HCT116 (cell line): ENCODE measurements at regions not wholly inside any gene's neighbourhood (a gene's known extent, or its start where the extent isn't known, plus 50 kb on each side); places are given as distances from the start of the nearest gene placed in this dataset.
A peak's percentile ranks its signal among the peaks of the same experiment; 100 is the strongest.

ENCODE experiments used
- ATAC-seq: fragments of 200-7000 bp; cut with Tn5 transposase; 2 replicates; pipeline ENCODE4 v1.9.1; 2020; ENCODE audit warnings: mild to moderate bottlenecking, moderate library complexity
- BruUV-seq: library from RNA; stranded (reverse); fragments of 400-500 nt; replicated peaks from 2 replicates; lab custom pipeline; 2021; lab: Mats Ljungman, UMichigan
- CTCF ChIA-PET: fragments of 300-600 bp; sonication (Branson Sonifier 250); formaldehyde crosslinking; loops from one replicate; lab custom pipeline; 2021; ENCODE audit warnings: antibody characterized with exemption; lab: Charles Lee
- POLR2A ChIA-PET: fragments of 300-600, 350-600 bp; sonication (Branson Sonifier 250); formaldehyde crosslinking; loops from one replicate; lab custom pipeline; 2021; ENCODE audit warnings: antibody characterized with exemption; lab: Charles Lee
- RAD21 ChIA-PET, 2 experiments: fragments of 300-600 bp; sonication (Branson Sonifier 250); formaldehyde crosslinking; loops; one replicate each; lab custom pipeline; 2023; ENCODE audit warnings: low total read pairs in 2 of 2; ENCODE audit not compliant: uncharacterized antibody in 2 of 2, unreplicated experiment in 2 of 2, low non-redundant PET in 1 of 2; lab: Charles Lee
- DNase-seq: peaks from one replicate; pipeline ENCODE4 v3.0.0-alpha.2; 2010; ENCODE audit warnings: low read depth, low spot score
- H2AFZ ChIP-seq: fragments of 200-600 bp; shearing (Covaris generic), sonication (generic); 2 replicates; pipeline ENCODE4 v1.6.1; 2017; ENCODE audit warnings: low read depth, mixed run types, mixed read lengths, antibody characterized with exemption, low read length; ENCODE audit not compliant: poor library complexity, severe bottlenecking
- H3K27ac ChIP-seq: 2 replicates; pipeline ENCODE4 v1.5.1; 2012; ENCODE audit warnings: low read depth, low read length
- H3K27me3 ChIP-seq: fragments of 200-600 bp; sonication (generic); 2 replicates; pipeline ENCODE4 v1.6.1; 2016; ENCODE audit warnings: mixed run types, low read length, mixed read lengths; ENCODE audit not compliant: insufficient read depth
- H3K36me3 ChIP-seq, 2 experiments: fragments of 200-500 bp in 1 of 2; fragments of 200-600 bp in 1 of 2; sonication (Bioruptor generic) in 1 of 2; sonication (generic) in 1 of 2; 2 replicates each; pipeline versions ENCODE4 v1.5.1 to v1.6.1; 2014 to 2016; ENCODE audit warnings: low read length in 2 of 2, inconsistent platforms in 1 of 2, mixed read lengths in 1 of 2, mixed run types in 1 of 2; ENCODE audit not compliant: insufficient read depth in 2 of 2, control insufficient read depth in 1 of 2
- H3K4me1 ChIP-seq, 2 experiments: fragments of 200-600 bp in 1 of 2; sonication (generic) in 1 of 2; 2 replicates each; pipeline versions ENCODE4 v1.5.1 to v1.6.1; 2012 to 2017; ENCODE audit warnings: low read length in 2 of 2, inconsistent platforms in 1 of 2, mild to moderate bottlenecking in 1 of 2, mixed read lengths in 1 of 2, mixed run types in 1 of 2, moderate library complexity in 1 of 2; ENCODE audit not compliant: insufficient read depth in 2 of 2, control insufficient read depth in 1 of 2
- H3K4me2 ChIP-seq: fragments of 200-600 bp; sonication (generic); 2 replicates; pipeline ENCODE4 v1.6.1; 2017; ENCODE audit warnings: mixed run types, low read length, mixed read lengths
- H3K4me3 ChIP-seq, 2 experiments: fragments of 200-600 bp in 1 of 2; sonication (generic) in 1 of 2; replicated peaks in 1 of 2; 2 replicates each; pipeline ENCODE4 v1.5.1; 2011 to 2016; ENCODE audit warnings: low read length in 2 of 2, control low read depth in 1 of 2, low read depth in 1 of 2, mild to moderate bottlenecking in 1 of 2, mixed read lengths in 1 of 2, mixed run types in 1 of 2
- H3K79me2 ChIP-seq: fragments of 200-600 bp; sonication (generic); 2 replicates; pipeline ENCODE4 v1.6.1; 2017; ENCODE audit warnings: mild to moderate bottlenecking, mixed run types, low read length, moderate library complexity, mixed read lengths; ENCODE audit not compliant: insufficient read depth
- H3K9ac ChIP-seq: fragments of 200-600 bp; sonication (generic); 2 replicates; pipeline ENCODE4 v1.6.1; 2016; ENCODE audit warnings: low read length, mixed read lengths
- H3K9me2 ChIP-seq: fragments of 200-600 bp; sonication (generic), shearing (Covaris generic); 2 replicates; pipeline ENCODE4 v1.6.1; 2017; ENCODE audit warnings: mixed run types, mild to moderate bottlenecking, moderate library complexity; ENCODE audit not compliant: insufficient read depth
- H3K9me3 ChIP-seq, 2 experiments: fragments of 200-500 bp in 1 of 2; fragments of 200-600 bp in 1 of 2; sonication (Bioruptor generic) in 1 of 2; sonication (generic) in 1 of 2; 2 replicates each; pipeline ENCODE4 v1.6.1; 2014 to 2017; ENCODE audit warnings: low read length in 2 of 2, mixed read lengths in 2 of 2, inconsistent platforms in 1 of 2, low read depth in 1 of 2, mild to moderate bottlenecking in 1 of 2, mixed run types in 1 of 2, moderate library complexity in 1 of 2; ENCODE audit not compliant: control insufficient read depth in 1 of 2, insufficient read depth in 1 of 2
- H4K20me1 ChIP-seq: fragments of 200-600 bp; sonication (generic), shearing (Covaris generic); 2 replicates; pipeline ENCODE4 v1.6.1; 2017; ENCODE audit warnings: mixed run types, mild to moderate bottlenecking, moderate library complexity; ENCODE audit not compliant: insufficient read depth
- CEBPB ChIP-seq: IDR thresholded peaks from 2 replicates; pipeline ENCODE4 v1.6.1; 2012; ENCODE audit warnings: low read depth
- EGR1 ChIP-seq: IDR thresholded peaks from 2 replicates; pipeline ENCODE4 v1.6.1; 2012; ENCODE audit warnings: low read depth
- ELF1 ChIP-seq: IDR thresholded peaks from 2 replicates; pipeline ENCODE4 v1.6.1; 2012; ENCODE audit warnings: low read depth, borderline replicate concordance
- EZH2 ChIP-seq: fragments of 200-600 bp; sonication (generic); IDR thresholded peaks from 2 replicates; pipeline ENCODE4 v1.6.1; 2017; ENCODE audit warnings: antibody characterized with exemption, mixed run types
- EZH2phosphoT487 ChIP-seq: fragments of 200-600 bp; IDR thresholded peaks from 2 replicates; pipeline ENCODE4 v1.6.1; 2018; ENCODE audit warnings: antibody characterized with exemption, borderline replicate concordance
- FOSL1 ChIP-seq: IDR thresholded peaks from 2 replicates; pipeline ENCODE4 v1.6.1; 2012; ENCODE audit warnings: low read depth
- JUND ChIP-seq: IDR thresholded peaks from 2 replicates; pipeline ENCODE4 v1.6.1; 2012
- POLR2A ChIP-seq: IDR thresholded peaks from 2 replicates; pipeline ENCODE4 v1.7.0; 2011; ENCODE audit warnings: borderline replicate concordance; ENCODE audit not compliant: insufficient read depth, insufficient read length; ENCODE audit errors: extremely low read depth
- RAD21 ChIP-seq: IDR thresholded peaks from 2 replicates; pipeline ENCODE4 v1.6.1; 2012; ENCODE audit warnings: low read depth, mild to moderate bottlenecking
- SRF ChIP-seq: IDR thresholded peaks from 2 replicates; pipeline ENCODE4 v1.6.1; 2012; ENCODE audit warnings: low read depth
- TCF7L2 ChIP-seq: IDR thresholded peaks from 2 replicates; pipeline ENCODE4 v1.7.0; 2011; ENCODE audit warnings: borderline replicate concordance, inconsistent platforms; ENCODE audit not compliant: insufficient read depth, insufficient read length; ENCODE audit errors: extremely low read depth
- ZFX ChIP-seq: fragments of 450-650 bp; IDR thresholded peaks from 2 replicates; pipeline ENCODE4 v1.6.1; 2017
- intact Hi-C: fragments of 100-400 bp; cut with micrococcal nuclease; formaldehyde crosslinking; loops from 2 replicates; pipeline ENCODE4 v1.10.0; 2022

GRCh38 chr5:71938895-71939294, 168.4 kb upstream of the MAP1B start:
- ChIA-PET POLR2A (interaction anchor here (1.5 kb wide), 1 partner anchor 16 kb away, joined by 4 read pairs; no protein-coding TSS in a partner anchor), CTCF (no interaction called here), RAD21 (no interaction called here)
- BruUV-seq = no TSS peak
- no peak overlapping the region for H3K4me3 ChIP-seq
- no peak overlapping the region for H2AFZ ChIP-seq
- H3K4me2 ChIP-seq = peak overlapping the region; percentile 21; the same call in 1 of the 2 replicates
- ATAC-seq = peak; percentile 73
- H3K9me3 ChIP-seq = no peaks in the 10 kb centered on the region
- no peaks in the 10 kb centered on the region for H3K79me2 ChIP-seq
- intact Hi-C loops = loop anchor here (10.0 kb wide), 1 partner anchor 326 kb away; no protein-coding TSS in a partner anchor
- no peak for DNase-seq
- H4K20me1 ChIP-seq = no peaks in the 10 kb centered on the region
- no peaks in the 10 kb centered on the region for H3K36me3 ChIP-seq
- TF ChIP-seq SRF = no peak
- TF ChIP-seq CEBPB = no peak
- TF ChIP-seq FOSL1 = no peak
- no peak for TF ChIP-seq EZH2phosphoT487
- no peak for TF ChIP-seq EGR1
- TF ChIP-seq TCF7L2 = no peak
- TF ChIP-seq EZH2 = no peak
- H3K27ac ChIP-seq = no peak overlapping the region
- H3K9me2 ChIP-seq = no peaks in the 10 kb centered on the region
- H3K9ac ChIP-seq = no peak overlapping the region
- H3K27me3 ChIP-seq = no peaks in the 10 kb centered on the region
- H3K4me1 ChIP-seq = peaks cover 3 to 11% of the 10 kb centered on the region in 2 experiments; a peak in 2 of 4 replicates

- Histone ChIP-seq H3K9me3 (no peaks in the 10 kb centered on the region), H3K79me2 (no peaks in the 10 kb centered on the region), H3K4me3 (no peak overlapping the region), H3K9ac (no peak overlapping the region), H4K20me1 (no peaks in the 10 kb centered on the region), H3K27me3 (no peaks in the 10 kb centered on the region), H3K27ac (no peak overlapping the region), H3K9me2 (no peaks in the 10 kb centered on the region), H3K4me1 (peaks cover 3 to 11% of the 10 kb centered on the region in 2 experiments; a peak in 2 of 4 replicates), H2AFZ (no peak overlapping the region), H3K36me3 (no peaks in the 10 kb centered on the region), H3K4me2 (no peak overlapping the region)
- ChIA-PET CTCF (no interaction called here), POLR2A (interaction anchor here (1.5 kb wide), 1 partner anchor 17 kb away, joined by 4 read pairs; no protein-coding TSS in a partner anchor), RAD21 (no interaction called here)
- intact Hi-C loops = loop anchor here (10.0 kb wide), 1 partner anchor 325 kb away; no protein-coding TSS in a partner anchor
- peak; percentile 46 for ATAC-seq
- TF ChIP-seq SRF (no peak), POLR2A (no peak), ELF1 (no peak), RAD21 (no peak), JUND (no peak), ZFX (no peak)
- DNase-seq = no peak
- no TSS peak for BruUV-seq
These were observed 167.6 kb upstream of the MAP1B start for GRCh38 chr5:71939452-71940230.
